GM10248 (cell line): ENCODE measurements at regions not wholly inside any gene's neighbourhood (a gene's known extent, or its start where the extent isn't known, plus 50 kb on each side); places are given as distances from the start of the nearest gene placed in this dataset.

Experiments used
- CTCF ChIA-PET: fragments of 300-600 bp; sonication (Branson Sonifier 250); formaldehyde crosslinking; extraction: SDS; loops from one replicate; lab custom pipeline; 2021; ENCODE audit warnings: antibody characterized with exemption; lab: Yijun Ruan, JAX
- POLR2A ChIA-PET: fragments of 350-650 bp; sonication (Branson Sonifier 250); formaldehyde crosslinking; extraction: SDS; loops from one replicate; lab custom pipeline; 2020; ENCODE audit warnings: antibody characterized with exemption; lab: Yijun Ruan, JAX
- DNase-seq: peaks from one replicate; pipeline ENCODE4 v3.0.0; 2012; ENCODE audit errors: extremely low spot score
- TF ChIP-seq, protein P1 (sequence below): IDR thresholded peaks from 2 replicates; pipeline ENCODE4 v1.5.1; 2012; ENCODE audit warnings: mild to moderate bottlenecking, low read depth; ENCODE audit errors: extremely low read depth, missing control alignments, control extremely low read depth

DNA sequence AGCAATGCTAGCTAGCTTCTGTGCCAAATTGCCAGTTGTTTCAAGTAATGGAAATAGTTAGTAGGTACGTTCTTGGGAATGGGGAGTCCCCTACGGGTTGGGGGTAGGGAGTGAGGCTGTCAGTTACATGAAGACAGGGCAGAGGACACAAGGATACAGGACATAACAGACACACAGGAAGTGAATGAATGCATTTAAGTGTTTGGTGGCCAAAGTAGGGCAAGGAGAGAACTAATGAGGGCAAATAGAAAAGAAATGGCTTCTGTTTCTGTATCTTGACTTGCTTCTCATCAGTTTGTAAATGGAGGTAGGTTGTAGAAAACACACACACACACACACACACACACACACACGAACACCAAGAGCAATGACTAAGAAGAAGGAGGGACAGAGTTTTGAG, 142.2 kb downstream of the S1PR1 start:
- ChIA-PET POLR2A (no interaction called here), CTCF (interaction anchor here (0.9 to 7.1 kb wide), 7 partner anchors 11 to 91 kb away, joined by 3 to 43 read pairs (median 6); no protein-coding TSS in a partner anchor)
- no peak for DNase-seq
- TF ChIP-seq, protein P1, sequence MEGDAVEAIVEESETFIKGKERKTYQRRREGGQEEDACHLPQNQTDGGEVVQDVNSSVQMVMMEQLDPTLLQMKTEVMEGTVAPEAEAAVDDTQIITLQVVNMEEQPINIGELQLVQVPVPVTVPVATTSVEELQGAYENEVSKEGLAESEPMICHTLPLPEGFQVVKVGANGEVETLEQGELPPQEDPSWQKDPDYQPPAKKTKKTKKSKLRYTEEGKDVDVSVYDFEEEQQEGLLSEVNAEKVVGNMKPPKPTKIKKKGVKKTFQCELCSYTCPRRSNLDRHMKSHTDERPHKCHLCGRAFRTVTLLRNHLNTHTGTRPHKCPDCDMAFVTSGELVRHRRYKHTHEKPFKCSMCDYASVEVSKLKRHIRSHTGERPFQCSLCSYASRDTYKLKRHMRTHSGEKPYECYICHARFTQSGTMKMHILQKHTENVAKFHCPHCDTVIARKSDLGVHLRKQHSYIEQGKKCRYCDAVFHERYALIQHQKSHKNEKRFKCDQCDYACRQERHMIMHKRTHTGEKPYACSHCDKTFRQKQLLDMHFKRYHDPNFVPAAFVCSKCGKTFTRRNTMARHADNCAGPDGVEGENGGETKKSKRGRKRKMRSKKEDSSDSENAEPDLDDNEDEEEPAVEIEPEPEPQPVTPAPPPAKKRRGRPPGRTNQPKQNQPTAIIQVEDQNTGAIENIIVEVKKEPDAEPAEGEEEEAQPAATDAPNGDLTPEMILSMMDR = no peak

DNA sequence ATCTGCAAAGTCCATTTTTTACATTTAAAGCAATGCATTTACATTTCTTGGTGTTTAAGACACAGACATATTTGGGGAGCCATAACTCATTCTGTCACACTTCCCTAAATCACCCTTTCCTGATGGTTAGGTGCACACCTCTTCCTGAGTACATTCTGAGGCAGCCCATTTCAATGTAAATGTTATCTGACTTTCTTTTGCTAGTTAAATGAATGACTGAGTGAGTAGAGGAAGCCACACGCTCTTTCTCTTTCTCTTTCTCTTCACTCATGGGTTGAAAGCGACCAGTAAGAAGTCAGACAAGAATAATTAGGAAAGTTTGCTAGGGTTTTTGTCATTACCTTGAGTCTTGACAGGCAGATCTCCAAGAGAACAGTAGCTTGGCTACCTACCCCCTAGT, 143.1 kb downstream of the S1PR1 start:
- DNase-seq = peak; percentile 35
- TF ChIP-seq, protein P1 = no peak
- ChIA-PET POLR2A (no interaction called here), CTCF (interaction anchor here (1.6 to 2.7 kb wide), 4 partner anchors 9 to 70 kb away, joined by 4 to 10 read pairs (median 6); no protein-coding TSS in a partner anchor)

DNA sequence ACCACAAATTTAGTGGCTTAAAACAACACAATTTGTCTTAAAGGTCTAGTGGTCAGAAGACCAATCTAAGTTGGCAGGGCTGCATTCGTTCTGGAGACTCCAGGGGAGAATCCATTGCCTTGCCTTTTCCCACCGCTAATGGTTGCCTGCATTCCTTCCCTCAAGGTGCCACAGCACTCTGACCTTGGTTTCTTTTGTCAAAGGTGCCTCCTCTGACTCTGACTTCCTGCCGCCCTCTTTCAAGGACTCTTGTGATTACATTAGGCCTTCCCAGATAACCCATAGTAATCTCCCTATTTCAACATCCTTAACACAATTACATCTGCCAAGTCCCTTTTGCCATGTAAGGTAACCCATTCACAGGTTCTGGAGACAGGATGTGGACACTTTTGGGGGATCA, 145.3 kb downstream of the S1PR1 start:
- TF ChIP-seq, protein P1 = no peak
- no peak for DNase-seq
- CTCF ChIA-PET = no interaction called here
- POLR2A ChIA-PET = no interaction called here

DNA sequence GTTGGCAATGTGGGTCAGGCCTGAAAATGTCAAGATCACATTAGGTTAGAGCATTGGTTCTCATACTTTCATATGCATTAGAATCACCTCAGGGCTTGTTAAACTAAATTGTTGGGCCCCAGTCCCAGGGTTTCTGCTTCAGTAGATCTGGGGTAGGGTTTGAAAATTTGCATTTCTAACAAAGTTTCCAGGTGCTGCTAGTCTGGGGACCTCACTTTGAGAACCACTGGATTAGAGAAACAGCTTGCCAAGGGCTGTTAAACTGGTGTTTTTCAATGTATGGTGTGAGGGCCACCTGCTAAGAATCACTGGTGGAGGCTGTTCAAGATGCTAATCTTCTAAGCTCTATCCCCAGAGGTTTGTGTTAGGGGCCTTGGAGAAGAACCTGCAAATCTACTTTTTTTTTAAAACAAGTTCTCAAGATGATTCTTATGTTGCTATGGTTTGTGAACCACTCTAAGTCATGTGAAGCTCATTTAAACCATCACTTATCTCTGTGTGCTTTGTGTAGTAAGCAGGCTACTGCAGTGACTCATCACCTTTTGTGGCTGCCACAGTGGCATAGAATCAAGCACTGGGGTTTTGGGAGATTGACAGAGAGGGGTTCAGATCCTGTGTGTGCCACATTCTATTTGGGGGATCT, 152.2 kb downstream of the S1PR1 start:
- peak; percentile 23 for DNase-seq
- ChIA-PET CTCF (interaction anchor here (1.2 to 10.5 kb wide), 8 partner anchors 10 to 79 kb away, joined by 4 to 121 read pairs (median 13); no protein-coding TSS in a partner anchor), POLR2A (interaction anchor here (0.8 to 5.2 kb wide), 4 partner anchors 17 to 47 kb away, joined by 3 to 75 read pairs (median 6); no protein-coding TSS in a partner anchor)
- TF ChIP-seq, protein P1 = no peak

DNA sequence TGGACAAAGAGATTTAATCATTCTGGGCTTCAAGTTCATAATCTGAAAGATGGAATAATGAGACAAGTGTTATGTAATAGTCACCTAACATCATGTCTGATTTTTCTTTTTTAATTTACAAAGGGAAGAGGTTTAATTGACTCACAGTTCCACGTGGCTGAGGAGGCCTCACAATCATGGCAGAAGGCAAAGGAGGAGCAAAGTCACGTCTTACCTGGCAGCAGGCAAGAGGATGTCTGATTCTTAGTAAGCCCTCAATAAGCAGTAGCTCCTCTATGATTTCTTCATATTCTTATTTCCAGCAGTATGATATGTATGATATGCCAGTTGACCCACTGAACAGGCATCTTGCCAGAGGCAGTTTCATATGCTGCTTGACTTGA, 152.7 kb downstream of the S1PR1 start:
- TF ChIP-seq, protein P1 = no peak
- CTCF ChIA-PET = interaction anchor here (1.1 to 10.5 kb wide), 10 partner anchors 9 to 80 kb away, joined by 3 to 121 read pairs (median 5); no protein-coding TSS in a partner anchor
- POLR2A ChIA-PET = interaction anchor here (0.8 to 5.2 kb wide), 4 partner anchors 16 to 46 kb away, joined by 3 to 75 read pairs (median 6); no protein-coding TSS in a partner anchor
- DNase-seq = no peak

DNA sequence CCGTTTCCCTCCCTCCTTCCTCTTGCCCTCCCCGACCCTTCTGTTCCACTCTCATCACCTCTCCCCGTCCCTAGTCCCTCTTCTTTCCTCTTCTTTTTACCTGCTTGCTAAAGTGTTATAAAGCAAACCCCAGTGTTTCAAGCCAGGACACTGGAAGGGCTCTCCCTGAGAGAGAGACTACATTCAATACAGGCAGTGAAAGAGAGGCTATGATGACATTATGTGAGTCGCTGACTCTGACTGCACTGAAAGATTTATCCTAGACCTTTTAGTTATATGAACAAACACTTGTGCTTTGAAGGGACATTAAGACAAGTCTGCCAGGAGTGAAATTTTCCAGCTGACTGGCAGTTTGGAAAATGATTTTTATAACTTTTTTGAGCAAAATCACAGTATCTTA, 155.7 kb downstream of the S1PR1 start:
- POLR2A ChIA-PET = interaction anchor here (0.5 kb wide), 1 partner anchor 1145 kb away, joined by 3 read pairs; no protein-coding TSS in a partner anchor
- no peak for DNase-seq
- TF ChIP-seq, protein P1 = no peak
- CTCF ChIA-PET = interaction anchor here (1.1 to 10.5 kb wide), 4 partner anchors 14 to 83 kb away, joined by 3 to 121 read pairs (median 12); no protein-coding TSS in a partner anchor
